ENCODE measurements at regions not wholly inside any gene's neighbourhood (a gene's known extent, or its start where the extent isn't known, plus 50 kb on each side); places are given as distances from the start of the nearest gene placed in this dataset.
A peak's percentile ranks its signal among the peaks of the same experiment; 100 is the strongest.

DNA sequence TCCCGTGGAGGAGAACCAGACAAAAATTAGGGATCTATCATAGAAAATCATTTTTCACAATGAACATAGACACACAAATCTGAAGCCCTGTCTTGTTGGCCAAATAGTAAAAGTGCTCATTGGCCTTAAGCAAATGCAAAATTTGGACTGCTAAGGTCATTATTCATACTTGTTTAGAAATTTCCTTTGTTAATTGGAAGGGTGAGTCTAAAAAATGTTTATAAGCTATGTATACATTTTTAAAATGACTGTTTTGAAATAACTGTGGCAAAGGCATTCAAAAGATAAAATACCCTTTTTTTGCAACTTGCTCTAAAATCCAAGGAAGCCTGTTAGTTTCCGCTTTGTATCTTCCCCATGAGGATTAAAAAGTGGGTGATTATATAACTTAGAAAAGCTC is 195.0 kb downstream of the ZNF330 start:
- Histone ChIP-seq H3K27ac (peak overlapping the region in 1 of 10 donors; percentile 11), H3K4me1 (peaks cover 0 to 14% (median 0%) of the 10 kb centered on the region in 9 donors), H3K27me3 (no peaks in the 10 kb centered on the region), H3K9me3 (peaks cover 0 to 5% (median 0%) of the 10 kb centered on the region in 11 donors), H3K4me3 (no peak overlapping the region), H3K36me3 (no peaks in the 10 kb centered on the region)
- 72 to 75% methylated on average over 2 of the region's 2 CpGs for WGBS, 2 donors
- TF ChIP-seq CTCF (IDR thresholded peaks at IDR 0.05), result no peak
- ATAC-seq (peak in 1 of 8 donors; percentile 16), DNase-seq (no peak)
- intact Hi-C loops (cut with DNase I), result no loop called here

GRCh38 chr4:141416219-141416618 is 195.5 kb downstream of the ZNF330 start:
- intact Hi-C loops (cut with DNase I), result no loop called here
- peaks cover 0 to 5% (median 0%) of the 10 kb centered on the region in 11 donors for H3K9me3 ChIP-seq
- no peak for ATAC-seq
- WGBS, 2 donors, result 46 to 48% methylated on average over 2 of the region's 2 CpGs
- no peak for DNase-seq
- no peak for TF ChIP-seq CTCF (IDR thresholded peaks at IDR 0.05)
- H3K4me1 ChIP-seq, result peaks cover 0 to 14% (median 0%) of the 10 kb centered on the region in 9 donors
- H3K36me3 ChIP-seq, result no peaks in the 10 kb centered on the region
- no peak overlapping the region for H3K4me3 ChIP-seq
- H3K27ac ChIP-seq, result peak overlapping the region in 1 of 10 donors; percentile 11
- no peaks in the 10 kb centered on the region for H3K27me3 ChIP-seq

DNA sequence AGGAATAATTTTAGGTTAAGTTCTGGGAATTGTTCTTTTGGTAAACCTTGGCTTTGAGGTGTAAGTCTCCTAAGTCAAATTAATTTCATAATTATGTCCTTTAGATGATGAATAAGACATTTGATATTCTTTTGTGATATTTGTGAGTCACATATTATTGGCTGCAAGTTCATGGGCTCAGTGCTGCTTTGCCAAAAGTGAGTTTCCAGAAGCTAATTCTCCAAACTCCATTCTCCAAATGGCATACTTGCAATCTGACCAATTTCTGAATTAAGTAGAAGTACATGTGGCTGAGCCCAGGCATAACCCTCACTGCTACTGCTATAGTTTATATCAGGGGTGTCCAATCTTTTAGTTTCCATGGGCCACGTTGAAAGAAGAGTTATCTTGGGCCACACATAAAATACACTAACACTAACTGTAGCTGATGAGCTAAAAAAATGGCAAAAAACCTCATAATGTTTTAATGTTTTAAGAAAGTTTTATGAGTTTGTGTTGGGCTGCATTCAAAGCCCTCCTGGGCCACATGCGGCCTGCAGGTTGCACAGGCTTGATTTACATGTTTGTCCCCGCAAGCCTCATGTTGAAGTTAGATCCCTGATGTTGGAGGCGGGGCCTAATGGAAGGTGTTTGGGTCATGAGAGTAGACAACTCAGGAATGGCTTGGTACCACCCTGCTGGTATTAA is 196.1 kb downstream of the ZNF330 start:
- H3K27ac ChIP-seq, result no peak overlapping the region
- H3K4me3 ChIP-seq, result no peak overlapping the region
- DNase-seq, result no peak
- no peaks in the 10 kb centered on the region for H3K36me3 ChIP-seq
- WGBS, 2 donors, result 79 to 83% methylated on average over 4 of the region's 4 CpGs
- H3K9me3 ChIP-seq, result peaks cover 0 to 8% (median 0%) of the 10 kb centered on the region in 11 donors
- intact Hi-C loops (cut with DNase I), result no loop called here
- TF ChIP-seq CTCF (IDR thresholded peaks at IDR 0.05), result no peak
- no peaks in the 10 kb centered on the region for H3K27me3 ChIP-seq
- peaks cover 0 to 14% (median 0%) of the 10 kb centered on the region in 9 donors for H3K4me1 ChIP-seq
- ATAC-seq, result peak in 1 of 8 donors; percentile 18

- Histone ChIP-seq H3K36me3 (no peaks in the 10 kb centered on the region), H3K9me3 (peaks cover 0 to 14% (median 0%) of the 10 kb centered on the region in 11 donors), H3K4me1 (peaks cover 0 to 14% (median 0%) of the 10 kb centered on the region in 9 donors), H3K27ac (no peak overlapping the region), H3K4me3 (no peak overlapping the region), H3K27me3 (no peaks in the 10 kb centered on the region)
- intact Hi-C loops (cut with DNase I), result no loop called here
- WGBS, 2 donors, result 83 to 97% methylated on average over 2 of the region's 2 CpGs
- DNase-seq (no peak), ATAC-seq (no peak)
- TF ChIP-seq CTCF (IDR thresholded peaks at IDR 0.05), result no peak
These were observed 196.7 kb downstream of the ZNF330 start for GRCh38 chr4:141417387-141417786.

All from heart right ventricle (tissue), 16 donors.